ENCODE measurements at regions not wholly inside any gene's neighbourhood (a gene's known extent, or its start where the extent isn't known, plus 50 kb on each side); places are given as distances from the start of the nearest gene placed in this dataset.

DNA sequence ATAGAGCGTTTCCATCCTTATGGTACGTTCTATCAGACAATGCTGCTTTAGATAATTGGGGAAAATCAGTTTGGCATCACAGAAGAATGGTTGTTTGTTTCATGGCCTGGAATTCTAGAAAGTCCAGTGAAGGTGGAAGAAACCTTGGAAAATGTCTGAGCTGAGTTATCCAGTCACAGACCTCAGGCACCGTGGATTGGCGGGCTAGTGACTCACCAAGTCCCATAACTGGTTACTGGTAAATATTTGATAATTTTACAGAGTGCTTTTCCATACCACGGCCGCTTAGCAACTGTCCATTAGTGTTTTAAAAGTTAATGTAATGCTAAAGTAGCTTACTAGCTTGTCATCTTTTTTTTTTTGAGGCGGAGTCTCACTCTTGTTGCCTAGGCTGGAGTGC lies 99.4 kb downstream of the SLC35B3 start:
- Histone ChIP-seq H3K4me3 (replicated peaks; ENCODE audit: insufficient read depth, low read length) (no peak overlapping the region), H3K27ac (replicated peaks) (no peak overlapping the region), H3K27me3 (ENCODE audit: insufficient read depth, poor library complexity, severe bottlenecking) (peaks cover 2% of the 10 kb centered on the region)
- TF ChIP-seq POLR2AphosphoS5 (IDR thresholded peaks at IDR 0.05; ENCODE audit: low read depth): no peak
- TF ChIP-seq SPI1 (IDR thresholded peaks at IDR 0.05; ENCODE audit: borderline replicate concordance, low read depth): no peak
- TF ChIP-seq, protein P1, sequence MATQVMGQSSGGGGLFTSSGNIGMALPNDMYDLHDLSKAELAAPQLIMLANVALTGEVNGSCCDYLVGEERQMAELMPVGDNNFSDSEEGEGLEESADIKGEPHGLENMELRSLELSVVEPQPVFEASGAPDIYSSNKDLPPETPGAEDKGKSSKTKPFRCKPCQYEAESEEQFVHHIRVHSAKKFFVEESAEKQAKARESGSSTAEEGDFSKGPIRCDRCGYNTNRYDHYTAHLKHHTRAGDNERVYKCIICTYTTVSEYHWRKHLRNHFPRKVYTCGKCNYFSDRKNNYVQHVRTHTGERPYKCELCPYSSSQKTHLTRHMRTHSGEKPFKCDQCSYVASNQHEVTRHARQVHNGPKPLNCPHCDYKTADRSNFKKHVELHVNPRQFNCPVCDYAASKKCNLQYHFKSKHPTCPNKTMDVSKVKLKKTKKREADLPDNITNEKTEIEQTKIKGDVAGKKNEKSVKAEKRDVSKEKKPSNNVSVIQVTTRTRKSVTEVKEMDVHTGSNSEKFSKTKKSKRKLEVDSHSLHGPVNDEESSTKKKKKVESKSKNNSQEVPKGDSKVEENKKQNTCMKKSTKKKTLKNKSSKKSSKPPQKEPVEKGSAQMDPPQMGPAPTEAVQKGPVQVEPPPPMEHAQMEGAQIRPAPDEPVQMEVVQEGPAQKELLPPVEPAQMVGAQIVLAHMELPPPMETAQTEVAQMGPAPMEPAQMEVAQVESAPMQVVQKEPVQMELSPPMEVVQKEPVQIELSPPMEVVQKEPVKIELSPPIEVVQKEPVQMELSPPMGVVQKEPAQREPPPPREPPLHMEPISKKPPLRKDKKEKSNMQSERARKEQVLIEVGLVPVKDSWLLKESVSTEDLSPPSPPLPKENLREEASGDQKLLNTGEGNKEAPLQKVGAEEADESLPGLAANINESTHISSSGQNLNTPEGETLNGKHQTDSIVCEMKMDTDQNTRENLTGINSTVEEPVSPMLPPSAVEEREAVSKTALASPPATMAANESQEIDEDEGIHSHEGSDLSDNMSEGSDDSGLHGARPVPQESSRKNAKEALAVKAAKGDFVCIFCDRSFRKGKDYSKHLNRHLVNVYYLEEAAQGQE (IDR thresholded peaks at IDR 0.05; ENCODE audit: insufficient replicate concordance, low read depth): no peak
- TF ChIP-seq, protein P2, sequence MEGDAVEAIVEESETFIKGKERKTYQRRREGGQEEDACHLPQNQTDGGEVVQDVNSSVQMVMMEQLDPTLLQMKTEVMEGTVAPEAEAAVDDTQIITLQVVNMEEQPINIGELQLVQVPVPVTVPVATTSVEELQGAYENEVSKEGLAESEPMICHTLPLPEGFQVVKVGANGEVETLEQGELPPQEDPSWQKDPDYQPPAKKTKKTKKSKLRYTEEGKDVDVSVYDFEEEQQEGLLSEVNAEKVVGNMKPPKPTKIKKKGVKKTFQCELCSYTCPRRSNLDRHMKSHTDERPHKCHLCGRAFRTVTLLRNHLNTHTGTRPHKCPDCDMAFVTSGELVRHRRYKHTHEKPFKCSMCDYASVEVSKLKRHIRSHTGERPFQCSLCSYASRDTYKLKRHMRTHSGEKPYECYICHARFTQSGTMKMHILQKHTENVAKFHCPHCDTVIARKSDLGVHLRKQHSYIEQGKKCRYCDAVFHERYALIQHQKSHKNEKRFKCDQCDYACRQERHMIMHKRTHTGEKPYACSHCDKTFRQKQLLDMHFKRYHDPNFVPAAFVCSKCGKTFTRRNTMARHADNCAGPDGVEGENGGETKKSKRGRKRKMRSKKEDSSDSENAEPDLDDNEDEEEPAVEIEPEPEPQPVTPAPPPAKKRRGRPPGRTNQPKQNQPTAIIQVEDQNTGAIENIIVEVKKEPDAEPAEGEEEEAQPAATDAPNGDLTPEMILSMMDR (IDR thresholded peaks at IDR 0.05; ENCODE audit: insufficient read depth, low read length): no peak
- no peak for TF ChIP-seq GABPA (IDR thresholded peaks at IDR 0.05; ENCODE audit: low read depth)
- DNase-seq (ENCODE audit: low read depth in 1 of 2, low spot score in 1 of 2): no peak

DNA sequence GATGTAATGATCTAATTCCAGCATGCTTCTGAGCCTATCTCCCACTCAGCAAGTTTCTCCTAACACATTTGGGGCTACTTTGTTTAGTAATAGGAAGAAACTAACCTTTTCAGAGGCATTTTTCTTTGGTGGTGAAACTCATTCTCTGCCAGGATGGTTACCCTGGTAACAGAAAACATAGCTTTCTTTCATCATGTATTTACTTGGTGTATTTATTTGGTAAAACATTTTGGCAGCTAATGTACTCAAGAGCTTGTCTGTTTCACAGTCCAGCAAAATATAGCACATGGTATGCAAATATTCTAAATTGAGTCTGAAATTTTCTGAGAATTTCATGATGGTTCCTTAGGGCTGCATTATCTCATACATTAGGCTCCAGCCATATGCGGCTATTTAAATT lies 100.0 kb downstream of the SLC35B3 start:
- DNase-seq (ENCODE audit: low read depth in 1 of 2, low spot score in 1 of 2): no peak
- H3K27ac ChIP-seq (replicated peaks): no peak overlapping the region
- no peak for TF ChIP-seq POLR2AphosphoS5 (IDR thresholded peaks at IDR 0.05; ENCODE audit: low read depth)
- TF ChIP-seq, protein P1 (IDR thresholded peaks at IDR 0.05; ENCODE audit: insufficient replicate concordance, low read depth): no peak
- TF ChIP-seq GABPA (IDR thresholded peaks at IDR 0.05; ENCODE audit: low read depth): no peak
- TF ChIP-seq SPI1 (IDR thresholded peaks at IDR 0.05; ENCODE audit: borderline replicate concordance, low read depth): no peak
- TF ChIP-seq, protein P2 (IDR thresholded peaks at IDR 0.05; ENCODE audit: insufficient read depth, low read length): no peak
- no peak overlapping the region for H3K4me3 ChIP-seq (replicated peaks; ENCODE audit: insufficient read depth, low read length)
- peaks cover 2% of the 10 kb centered on the region for H3K27me3 ChIP-seq (ENCODE audit: insufficient read depth, poor library complexity, severe bottlenecking)

DNA sequence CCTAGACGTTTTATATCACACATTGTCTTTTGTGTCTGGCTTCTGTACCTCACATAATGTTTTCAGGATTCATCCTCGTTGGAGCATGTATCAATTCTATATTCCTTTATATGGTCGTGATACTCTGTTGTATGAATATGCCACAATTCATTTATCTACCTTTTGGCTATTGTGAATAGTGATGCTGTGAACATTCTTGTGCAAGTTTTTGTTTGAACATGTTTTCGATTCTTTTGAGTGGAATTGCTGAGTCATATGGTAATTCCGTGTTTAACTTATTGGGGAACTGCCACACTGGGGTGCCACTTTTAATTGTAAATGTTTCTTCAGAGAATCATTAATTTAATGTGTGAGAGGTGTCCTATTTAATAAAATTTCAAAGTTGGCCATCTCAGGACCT lies 101.2 kb downstream of the SLC35B3 start:
- no peak overlapping the region for H3K27ac ChIP-seq (replicated peaks)
- H3K4me3 ChIP-seq (replicated peaks; ENCODE audit: insufficient read depth, low read length): no peak overlapping the region
- no peak for DNase-seq (ENCODE audit: low read depth in 1 of 2, low spot score in 1 of 2)
- no peaks in the 10 kb centered on the region for H3K27me3 ChIP-seq (ENCODE audit: insufficient read depth, poor library complexity, severe bottlenecking)
- TF ChIP-seq, protein P2 (IDR thresholded peaks at IDR 0.05; ENCODE audit: insufficient read depth, low read length): no peak
- TF ChIP-seq SPI1 (IDR thresholded peaks at IDR 0.05; ENCODE audit: borderline replicate concordance, low read depth) (no peak), POLR2AphosphoS5 (IDR thresholded peaks at IDR 0.05; ENCODE audit: low read depth) (no peak), GABPA (IDR thresholded peaks at IDR 0.05; ENCODE audit: low read depth) (no peak)
- TF ChIP-seq, protein P1 (IDR thresholded peaks at IDR 0.05; ENCODE audit: insufficient replicate concordance, low read depth): no peak

Data from HL-60 (cell line).